HepG2 (cell line): ENCODE measurements at regions not wholly inside any gene's neighbourhood (a gene's known extent, or its start where the extent isn't known, plus 50 kb on each side); places are given as distances from the start of the nearest gene placed in this dataset.

Experiments used
- ARHGAP35 ChIP-seq: sonication (generic); formaldehyde crosslinking; IDR thresholded peaks from 2 replicates; pipeline ENCODE4 v1.9.0; 2022; ENCODE audit warnings: mild to moderate bottlenecking, inconsistent platforms, moderate library complexity, missing genetic modification reagents, borderline replicate concordance
- CREM ChIP-seq, 2 experiments: sonication (generic) in 1 of 2; formaldehyde crosslinking in 1 of 2; IDR thresholded peaks; 2 replicates each; pipeline versions ENCODE4 v1.4.0 to v1.6.1; 2016 to 2020; ENCODE audit warnings: antibody characterized with exemption in 1 of 2, mild to moderate bottlenecking in 1 of 2, missing genetic modification reagents in 1 of 2
- GPN1 ChIP-seq: sonication (generic); formaldehyde crosslinking; IDR thresholded peaks from 2 replicates; pipeline ENCODE4 v1.5.1; 2020; ENCODE audit warnings: missing genetic modification reagents, borderline replicate concordance
- THAP9 ChIP-seq: sonication (generic); formaldehyde crosslinking; IDR thresholded peaks from 2 replicates; pipeline ENCODE4; 2020; ENCODE audit warnings: missing genetic modification reagents, mild to moderate bottlenecking, borderline replicate concordance
- ZBTB2 ChIP-seq: sonication (generic); formaldehyde crosslinking; IDR thresholded peaks from 2 replicates; pipeline ENCODE4 v1.8.0; 2022; ENCODE audit warnings: low read depth, missing genetic modification reagents
- ZNF3 ChIP-seq: IDR thresholded peaks from 2 replicates; pipeline ENCODE4 v1.7.0; 2017; ENCODE audit warnings: inconsistent platforms
- ZNF318 ChIP-seq: sonication (generic); formaldehyde crosslinking; IDR thresholded peaks from 2 replicates; pipeline ENCODE4 v1.4.0; 2020; ENCODE audit warnings: mild to moderate bottlenecking, missing genetic modification reagents
- ZNF460 ChIP-seq: sonication (generic); formaldehyde crosslinking; IDR thresholded peaks from 2 replicates; pipeline ENCODE4 v1.5.1; 2020; ENCODE audit warnings: missing genetic modification reagents, mild to moderate bottlenecking, borderline replicate concordance
- ZNF512B ChIP-seq: sonication (generic); formaldehyde crosslinking; IDR thresholded peaks from 2 replicates; pipeline ENCODE4 v1.5.1; 2020; ENCODE audit warnings: missing genetic modification reagents, mild to moderate bottlenecking, borderline replicate concordance
- ZNF644 ChIP-seq: IDR thresholded peaks from 2 replicates; pipeline ENCODE4 v1.6.1; 2016; ENCODE audit warnings: low read depth
- ZNF691 ChIP-seq: sonication (generic); formaldehyde crosslinking; IDR thresholded peaks from 2 replicates; pipeline ENCODE4 v1.4.0; 2020; ENCODE audit warnings: missing genetic modification reagents, low read depth, mild to moderate bottlenecking, borderline replicate concordance

- TF ChIP-seq ZBTB2 (peak; percentile 97), ZNF3 (CRISPR knock-in tag) (peak; percentile 98), ZNF512B (CRISPR knock-in tag) (peak; percentile 98; the same call in 1 of the 2 replicates), ZNF460 (peak; percentile 31; the same call in 1 of the 2 replicates), ZNF318 (CRISPR knock-in tag) (peak; percentile 99), CREM (IDR thresholded peaks at IDR 0.05) (no peak), CREM (CRISPR knock-in tag; IDR thresholded peaks at IDR 0.05) (peak; percentile 74; the same call in 1 of the 2 replicates), ARHGAP35 (CRISPR knock-in tag) (peak; percentile 100), ZNF691 (CRISPR knock-in tag) (peak; percentile 99), ZNF644 (CRISPR knock-in tag) (peak; percentile 97), GPN1 (CRISPR knock-in tag) (peak; percentile 100), THAP9 (peak; percentile 88)
Observed at GRCh38 chr9:124110307-124110915, 98.8 kb downstream of the LHX2 start (continued).
